ENCODE measurements at regions not wholly inside any gene's neighbourhood (a gene's known extent, or its start where the extent isn't known, plus 50 kb on each side); places are given as distances from the start of the nearest gene placed in this dataset.

GRCh38 chr22:49491221-49491635, 336.4 kb downstream of the BRD1 start:
- 73 to 85% (median 79%) methylated on average over 7 to 9 of the region's 9 CpGs for WGBS, 5 donors
- H3K4me3 ChIP-seq: no peak overlapping the region
- H3K9me3 ChIP-seq: peaks cover 0 to 3% (median under 1%) of the 10 kb centered on the region in 4 donors
- peaks cover 0 to 25% (median 0%) of the 10 kb centered on the region in 3 donors for H3K27me3 ChIP-seq
- no peak for DNase-seq
- no peaks in the 10 kb centered on the region for H3K36me3 ChIP-seq
- H3K4me1 ChIP-seq: no peaks in the 10 kb centered on the region
- intact Hi-C loops (cut with DNase I; ENCODE audit: low total_unique reads): no loop called here
- no peak overlapping the region for H3K27ac ChIP-seq
- no peak for TF ChIP-seq EP300 (IDR thresholded peaks at IDR 0.05)
- no peak for TF ChIP-seq CTCF (IDR thresholded peaks at IDR 0.05)
- TF ChIP-seq POLR2AphosphoS5 (IDR thresholded peaks at IDR 0.05): no peak
- no peak for TF ChIP-seq POLR2A (IDR thresholded peaks at IDR 0.05)

GRCh38 chr22:49490692-49491091, 337.0 kb downstream of the BRD1 start:
- Histone ChIP-seq H3K36me3 (no peaks in the 10 kb centered on the region), H3K4me1 (no peaks in the 10 kb centered on the region), H3K4me3 (no peak overlapping the region), H3K27ac (no peak overlapping the region), H3K27me3 (peaks cover 0 to 30% (median 4%) of the 10 kb centered on the region in 3 donors), H3K9me3 (no peaks in the 10 kb centered on the region)
- WGBS, 5 donors: 78 to 95% (median 90%) methylated on average over 15 to 18 of the region's 18 CpGs
- intact Hi-C loops (cut with DNase I; ENCODE audit: low total_unique reads): no loop called here
- TF ChIP-seq POLR2A (IDR thresholded peaks at IDR 0.05) (no peak), POLR2AphosphoS5 (IDR thresholded peaks at IDR 0.05) (no peak), CTCF (IDR thresholded peaks at IDR 0.05) (no peak), EP300 (IDR thresholded peaks at IDR 0.05) (no peak)
- DNase-seq: no peak

GRCh38 chr22:49489821-49490220, 337.9 kb downstream of the BRD1 start:
- H3K4me1 ChIP-seq: no peaks in the 10 kb centered on the region
- WGBS, 5 donors: 90 to 97% (median 93%) methylated on average over 3 to 7 of the region's 7 CpGs

GRCh38 chr22:49488943-49489342, 338.7 kb downstream of the BRD1 start:
- intact Hi-C loops (cut with DNase I; ENCODE audit: low total_unique reads): no loop called here
- Histone ChIP-seq H3K27me3 (peaks cover 0 to 36% (median 6%) of the 10 kb centered on the region in 3 donors), H3K9me3 (no peaks in the 10 kb centered on the region), H3K4me1 (no peaks in the 10 kb centered on the region), H3K4me3 (no peak overlapping the region), H3K36me3 (no peaks in the 10 kb centered on the region), H3K27ac (no peak overlapping the region)
- no peak for DNase-seq
- no peak for TF ChIP-seq POLR2AphosphoS5 (IDR thresholded peaks at IDR 0.05)
- no peak for TF ChIP-seq EP300 (IDR thresholded peaks at IDR 0.05)
- TF ChIP-seq CTCF (IDR thresholded peaks at IDR 0.05): no peak
- no peak for TF ChIP-seq POLR2A (IDR thresholded peaks at IDR 0.05)
- 58 to 73% (median 68%) methylated on average over 8 to 10 of the region's 10 CpGs for WGBS, 5 donors

More at GRCh38 chr22:49489821-49490220, 337.9 kb downstream of the BRD1 start:
- intact Hi-C loops (cut with DNase I; ENCODE audit: low total_unique reads): no loop called here
- H3K4me3 ChIP-seq: no peak overlapping the region
- H3K36me3 ChIP-seq: no peaks in the 10 kb centered on the region
- TF ChIP-seq POLR2AphosphoS5 (IDR thresholded peaks at IDR 0.05): no peak
- no peak for TF ChIP-seq EP300 (IDR thresholded peaks at IDR 0.05)
- no peak for TF ChIP-seq CTCF (IDR thresholded peaks at IDR 0.05)
- no peak for TF ChIP-seq POLR2A (IDR thresholded peaks at IDR 0.05)
- H3K27ac ChIP-seq: no peak overlapping the region
- DNase-seq: no peak
- H3K27me3 ChIP-seq: peaks cover 0 to 31% (median 6%) of the 10 kb centered on the region in 3 donors
- no peaks in the 10 kb centered on the region for H3K9me3 ChIP-seq
